Left renal pelvis (tissue), 4 donors: ENCODE measurements at regions not wholly inside any gene's neighbourhood (a gene's known extent, or its start where the extent isn't known, plus 50 kb on each side); places are given as distances from the start of the nearest gene placed in this dataset.

Source experiments
- DNase-seq, 4 donors: peaks; one replicate each; pipeline ENCODE4 v3.0.0-alpha.2; 2013; ENCODE audit warnings: low read depth in 4 of 4, low spot score in 3 of 4

DNA sequence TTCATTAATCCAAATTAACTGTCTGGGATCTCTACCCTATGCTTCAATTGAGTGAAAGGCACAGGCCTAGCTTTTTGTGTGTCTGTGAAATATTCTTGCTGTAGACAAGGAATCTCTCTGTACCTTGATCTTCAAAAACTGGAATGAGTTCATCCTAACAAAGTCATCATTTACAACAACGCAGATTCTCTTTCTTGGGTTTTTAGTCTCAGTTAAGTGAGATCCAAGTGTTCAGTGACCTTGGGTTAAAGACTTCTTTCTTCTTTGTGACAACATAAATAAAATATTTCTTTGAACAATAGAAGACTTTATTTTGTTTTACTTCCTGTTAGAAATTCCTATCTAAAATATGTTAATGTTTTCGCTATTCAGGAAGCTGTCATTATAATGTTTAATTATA lies 192.2 kb upstream of the LMNTD1 start:
- DNase-seq: no peak

GRCh38 chr12:25746131-25746530 lies 193.0 kb upstream of the LMNTD1 start:
- no peak for DNase-seq

GRCh38 chr12:25752710-25753309 lies 199.7 kb upstream of the LMNTD1 start:
- DNase-seq: no peak

- no peak for DNase-seq
These were observed 202.3 kb upstream of the LMNTD1 start for GRCh38 chr12:25755136-25755970.

- DNase-seq: no peak
These were observed 202.6 kb upstream of the RASSF8 start for GRCh38 chr12:25755971-25756260.

DNA sequence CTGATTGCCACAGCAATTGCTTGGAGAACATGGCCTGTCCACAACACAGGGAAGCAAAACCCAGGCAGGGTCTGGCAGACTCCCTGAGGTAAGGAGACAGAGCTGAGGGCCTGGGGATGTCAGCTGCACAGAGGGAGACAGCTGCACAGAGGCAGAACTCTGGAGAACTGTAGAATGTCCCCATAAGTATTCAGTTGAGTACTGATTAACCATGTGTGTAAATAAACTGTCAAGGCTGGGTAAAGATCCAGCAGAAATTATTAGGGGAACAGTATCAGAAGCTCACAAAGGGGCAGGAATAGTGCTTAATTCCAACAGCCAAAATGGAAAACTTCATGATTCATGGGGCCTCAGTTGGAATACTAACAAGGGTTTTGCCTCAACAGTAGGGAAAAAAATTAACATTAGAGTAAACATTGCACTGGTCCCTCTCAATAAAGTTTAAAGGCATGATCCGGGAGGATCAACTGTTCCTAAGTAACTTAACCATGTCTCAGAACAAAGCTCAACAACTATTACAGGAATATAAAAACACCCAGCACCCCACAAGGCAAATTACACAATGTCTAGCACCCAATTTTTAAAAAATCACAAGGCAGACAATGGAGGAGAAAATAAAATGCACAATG lies 201.3 kb upstream of the RASSF8 start:
- DNase-seq: no peak

DNA sequence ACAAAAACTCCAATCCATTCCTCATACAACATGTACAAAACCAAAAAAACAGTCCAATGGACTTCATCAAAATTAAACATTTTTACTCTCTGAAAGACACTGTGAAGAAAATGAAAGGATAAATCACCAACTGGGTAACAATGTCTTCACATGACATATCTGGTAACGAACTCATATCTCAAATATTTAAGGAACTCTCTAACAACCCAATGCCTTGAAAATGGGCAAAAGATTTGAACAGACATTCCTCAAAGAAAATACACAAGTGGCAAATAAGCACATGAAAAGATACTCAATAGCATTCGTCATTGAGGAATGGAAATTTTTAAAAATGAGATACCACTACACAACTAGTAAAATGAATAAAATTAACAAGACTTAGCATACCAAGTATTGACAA lies 198.7 kb upstream of the RASSF8 start:
- DNase-seq: no peak

DNA sequence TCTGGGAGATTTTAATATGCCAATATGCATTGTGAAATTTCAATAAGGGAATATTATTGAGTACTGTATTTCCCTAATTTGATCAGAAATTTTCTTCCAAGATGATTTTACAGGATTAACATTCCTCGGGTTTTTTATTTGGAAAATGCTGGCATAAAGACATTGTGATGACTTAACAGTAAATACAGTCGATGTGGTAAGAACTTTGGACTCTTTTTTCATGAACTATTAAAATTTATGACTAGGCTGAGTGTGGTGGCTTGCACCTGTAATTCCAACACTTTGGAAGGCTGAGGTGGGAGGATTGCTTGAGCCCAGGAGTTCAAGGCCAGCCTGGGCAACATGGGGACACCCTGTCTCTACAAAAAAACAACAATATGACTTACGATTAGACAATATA lies 197.1 kb upstream of the RASSF8 start:
- DNase-seq: no peak

DNA sequence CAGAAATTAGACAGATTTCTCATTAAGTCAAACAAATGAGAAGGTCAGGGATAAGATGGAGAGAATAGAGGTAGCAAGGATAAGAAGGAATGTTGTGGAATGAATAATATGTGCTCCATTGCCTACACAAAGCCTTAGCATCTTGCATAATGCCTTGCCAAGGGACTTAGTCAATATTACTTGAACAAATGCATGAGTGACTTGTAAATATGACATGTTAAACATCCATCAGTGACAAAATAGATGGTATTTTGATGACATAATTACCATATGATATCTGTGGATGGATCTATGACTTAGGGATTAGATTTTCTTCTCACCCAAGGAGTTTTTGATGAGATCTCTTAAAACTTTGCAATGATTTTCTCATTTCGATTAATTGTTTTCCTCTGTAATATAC lies 194.1 kb upstream of the RASSF8 start:
- DNase-seq: no peak

GRCh38 chr12:25764892-25765291 lies 193.6 kb upstream of the RASSF8 start:
- DNase-seq: no peak

DNA sequence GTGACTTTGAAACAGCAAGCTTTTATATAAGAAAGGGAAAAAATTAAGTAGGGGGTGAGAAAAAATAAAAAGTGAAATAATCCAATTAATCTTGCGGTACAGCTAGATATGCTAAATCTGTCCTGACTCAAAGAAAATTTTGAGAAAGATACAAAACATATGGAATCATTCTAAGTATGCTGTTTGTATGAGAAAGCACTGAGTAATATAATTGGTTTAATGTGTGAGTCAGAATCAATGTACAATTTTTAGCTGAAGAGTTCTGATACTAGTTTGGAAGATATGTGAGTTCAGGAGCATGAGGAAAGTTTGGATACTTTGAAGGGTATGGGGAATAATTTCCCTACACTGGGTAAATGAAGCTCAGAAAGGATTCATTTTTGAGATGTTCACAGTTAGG lies 190.9 kb upstream of the RASSF8 start:
- no peak for DNase-seq

GRCh38 chr12:25768151-25768550 lies 190.3 kb upstream of the RASSF8 start:
- no peak for DNase-seq

DNA sequence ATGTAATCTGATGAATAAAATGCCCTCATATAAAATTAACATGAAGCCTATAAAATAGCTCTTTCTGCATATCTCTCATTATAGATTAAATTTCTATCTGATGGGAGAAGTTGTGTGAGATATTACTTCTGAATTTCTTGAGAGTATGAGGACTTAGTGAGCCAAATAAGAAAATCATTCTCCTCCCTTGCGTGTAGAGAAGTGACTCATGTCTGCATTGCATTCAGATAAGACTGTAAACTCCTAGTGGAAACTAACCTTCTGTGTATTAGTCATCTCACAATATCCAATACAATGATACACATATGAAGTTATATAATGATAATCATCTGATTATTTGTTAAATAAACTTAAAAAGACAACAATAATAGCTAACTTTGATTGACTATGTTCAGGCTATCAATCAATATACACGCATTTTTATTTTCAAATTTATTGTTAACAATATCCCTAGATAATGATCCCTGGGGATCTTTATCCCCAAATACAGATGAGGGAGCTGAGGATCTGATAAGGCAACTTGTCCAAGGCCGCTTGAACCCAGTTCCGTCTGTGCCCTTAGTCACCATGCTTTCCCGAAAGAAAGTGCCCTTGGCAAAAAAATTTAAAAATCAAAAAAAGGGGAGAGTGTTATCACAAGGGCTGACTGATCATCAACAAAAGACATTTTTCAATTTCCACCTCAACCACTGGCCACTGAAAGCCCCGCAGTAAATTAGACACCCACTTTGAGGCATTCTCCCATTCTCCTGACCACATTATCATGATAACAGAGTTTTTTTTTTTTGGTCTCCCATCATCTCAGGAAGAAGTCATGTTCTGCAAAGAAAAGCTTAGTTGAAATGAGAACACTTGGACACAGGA lies 189.2 kb upstream of the RASSF8 start:
- no peak for DNase-seq

- no peak for DNase-seq
These were observed 187.4 kb upstream of the RASSF8 start for GRCh38 chr12:25771041-25771440.

- DNase-seq: no peak
These were observed 187.0 kb upstream of the RASSF8 start for GRCh38 chr12:25771476-25771875.

DNA sequence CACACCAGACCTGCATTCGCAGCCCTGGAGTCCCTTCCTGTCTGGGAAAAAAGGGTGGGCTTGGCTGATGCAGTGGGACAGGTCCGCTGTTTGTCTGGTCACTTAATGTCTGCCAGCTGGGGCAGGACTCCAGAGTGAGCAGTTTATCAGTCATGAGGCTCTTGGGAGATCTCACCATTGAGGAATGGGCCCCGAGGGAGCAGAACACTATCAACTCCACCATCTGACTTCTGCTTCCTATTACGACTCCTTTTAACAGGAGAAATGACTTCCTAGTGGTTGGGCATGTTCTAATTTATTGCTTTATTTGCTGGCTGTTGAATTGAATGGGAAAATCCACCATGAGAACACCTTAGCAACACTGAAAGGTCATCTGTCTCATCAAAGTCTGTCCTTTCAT lies 182.5 kb upstream of the RASSF8 start:
- DNase-seq: no peak

- DNase-seq: no peak
These were observed 177.7 kb upstream of the RASSF8 start for GRCh38 chr12:25780771-25781170.

GRCh38 chr12:25781232-25781631 lies 177.2 kb upstream of the RASSF8 start:
- DNase-seq: no peak

DNA sequence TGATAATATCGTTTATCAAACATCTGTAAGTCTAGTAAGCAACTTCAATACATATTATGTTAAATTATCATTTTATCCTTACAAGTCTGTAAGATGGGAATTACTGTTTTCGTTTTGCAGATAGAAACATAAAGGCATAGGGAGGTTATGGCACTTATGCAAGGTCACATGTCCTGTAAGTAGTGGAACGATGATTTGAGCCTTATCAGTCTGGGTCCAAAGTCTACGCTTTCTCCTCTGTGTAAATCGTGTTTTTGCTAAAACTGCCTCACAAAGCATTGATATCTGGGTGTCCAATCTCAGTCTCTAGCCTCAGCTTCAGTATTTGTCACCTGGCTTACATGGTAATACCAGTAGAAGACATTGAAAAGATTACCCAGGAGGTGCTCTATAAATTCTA lies 174.9 kb upstream of the RASSF8 start:
- no peak for DNase-seq

DNA sequence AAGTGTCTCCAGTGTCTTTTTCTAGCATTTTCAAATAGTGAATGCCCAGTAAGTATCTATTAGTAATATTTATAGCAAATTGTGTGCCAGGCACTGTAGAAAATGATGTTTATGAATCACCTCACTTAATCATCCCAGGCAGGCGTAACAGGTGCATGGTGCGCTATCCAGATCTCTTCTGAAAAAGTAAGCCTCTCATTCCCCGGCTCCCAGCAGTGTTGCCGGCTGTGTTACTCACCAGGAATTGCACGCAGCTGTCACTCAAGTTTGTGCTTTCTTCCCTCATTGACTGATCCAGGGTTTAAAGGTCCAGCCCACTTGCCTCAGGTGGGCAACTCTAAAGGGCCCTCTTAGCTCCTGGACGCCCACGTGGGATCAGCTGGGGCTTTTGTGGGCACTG lies 173.8 kb upstream of the RASSF8 start:
- no peak for DNase-seq

DNA sequence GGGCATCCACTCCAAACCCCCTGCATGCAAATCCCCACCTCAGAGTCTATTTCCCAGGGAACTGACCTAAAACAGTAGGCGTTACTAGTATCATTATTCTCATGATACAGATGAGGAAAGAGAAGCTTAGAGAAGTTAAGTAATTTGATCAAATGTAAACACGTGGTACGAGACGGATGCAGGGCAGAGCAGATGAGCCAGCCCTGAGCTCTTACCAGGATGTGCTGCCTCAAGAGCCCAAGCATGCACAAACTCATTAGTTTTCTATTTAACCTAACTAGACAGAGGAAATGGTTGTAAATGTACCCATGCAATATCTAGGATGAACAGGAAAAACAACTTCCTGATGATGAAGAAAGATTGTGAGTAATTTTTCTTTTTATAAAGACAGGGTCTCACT lies 173.3 kb upstream of the RASSF8 start:
- DNase-seq: no peak
